Endothelial cell of umbilical vein (primary cell): ENCODE measurements at regions not wholly inside any gene's neighbourhood (a gene's known extent, or its start where the extent isn't known, plus 50 kb on each side); places are given as distances from the start of the nearest gene placed in this dataset.
"Not testable (repeated sequence)": the region's sequence is repeated elsewhere in the genome, so short reads cannot be mapped to it uniquely, and the experiment has no call there.

ENCODE experiments used
- BruUV-seq: library from RNA; stranded (reverse); fragments of 400-500 nt; replicated peaks from 2 replicates; lab custom pipeline; 2021; lab: Mats Ljungman, UMichigan
- CTCF ChIA-PET: fragments of 300-600, 350-600 bp; sonication (Branson Sonifier 250); formaldehyde crosslinking; loops from one replicate; lab custom pipeline; 2021; ENCODE audit warnings: antibody characterized with exemption, inconsistent platforms; lab: Charles Lee
- POLR2A ChIA-PET: fragments of 300-600, 350-600 bp; sonication (Branson Sonifier 250); formaldehyde crosslinking; loops from one replicate; lab custom pipeline; 2021; ENCODE audit warnings: antibody characterized with exemption, inconsistent platforms; lab: Charles Lee
- DNase-seq: peaks from one replicate; pipeline ENCODE4 v3.0.0-alpha.2; 2011; ENCODE audit warnings: low read depth, low spot score
- FAIRE-seq: peaks from 2 replicates; lab custom pipeline; 2011; peaks lifted over from hg19 to GRCh38; lab: Jason Lieb, UNC
- H2AFZ ChIP-seq: 2 replicates; pipeline ENCODE4 v1.6.0; 2012; ENCODE audit warnings: low read depth, low read length, control low read depth, inconsistent platforms
- H3K27ac ChIP-seq: 2 replicates; pipeline ENCODE4 v1.5.1; 2011; ENCODE audit warnings: low read depth, mild to moderate bottlenecking, control low read depth, low read length, moderate library complexity; ENCODE audit not compliant: insufficient read depth
- H3K27me3 ChIP-seq, 2 experiments: 2 replicates each; pipeline versions ENCODE4 v1.6.0 to v1.6.1; 2011; ENCODE audit warnings: low read length in 2 of 2, mixed read lengths in 1 of 2; ENCODE audit not compliant: control insufficient read depth in 2 of 2, insufficient read depth in 2 of 2
- H3K36me3 ChIP-seq, 2 experiments: 2 replicates in 1 of 2; 3 replicates in 1 of 2; pipeline ENCODE4 v1.5.1; 2011; ENCODE audit warnings: low read length in 2 of 2, mild to moderate bottlenecking in 1 of 2, moderate library complexity in 1 of 2; ENCODE audit not compliant: control insufficient read depth in 2 of 2, insufficient read depth in 2 of 2; ENCODE audit errors: extremely low read depth in 1 of 2
- H3K4me1 ChIP-seq: 3 replicates; pipeline ENCODE4 v1.5.1; 2011; ENCODE audit warnings: mild to moderate bottlenecking, low read length; ENCODE audit not compliant: control insufficient read depth, insufficient read depth; ENCODE audit errors: extremely low read depth
- H3K4me2 ChIP-seq: 2 replicates; pipeline ENCODE4 v1.6.1; 2011; ENCODE audit warnings: low read length, control low read depth, mixed read lengths; ENCODE audit not compliant: insufficient read depth
- H3K4me3 ChIP-seq, 3 experiments: fragments of 200-600 bp in 1 of 3; sonication (generic), shearing (Covaris generic) in 1 of 3; replicated peaks in 1 of 3; 2 replicates each; pipeline ENCODE4 v1.5.1; 2011 to 2016; ENCODE audit warnings: control low read depth in 3 of 3, low read length in 3 of 3, mild to moderate bottlenecking in 2 of 3, inconsistent platforms in 1 of 3, low read depth in 1 of 3, moderate library complexity in 1 of 3; ENCODE audit not compliant: insufficient read depth in 1 of 3
- H3K79me2 ChIP-seq: 2 replicates; pipeline ENCODE4 v1.6.0; 2012; ENCODE audit warnings: low read length, inconsistent platforms; ENCODE audit not compliant: control insufficient read depth, insufficient read depth
- H3K9ac ChIP-seq: replicated peaks from 2 replicates; pipeline ENCODE3; 2011; ENCODE audit warnings: low read length, control low read depth; ENCODE audit not compliant: insufficient read depth; ENCODE audit errors: extremely low read depth
- H3K9me1 ChIP-seq: replicated peaks from 3 replicates; pipeline ENCODE4 v1.6.0; 2011; ENCODE audit warnings: mild to moderate bottlenecking, low read length; ENCODE audit not compliant: control insufficient read depth, insufficient read depth; ENCODE audit errors: extremely low read depth
- H3K9me3 ChIP-seq: replicated peaks from 2 replicates; pipeline ENCODE4 v1.5.1; 2012; ENCODE audit warnings: low read length, inconsistent platforms; ENCODE audit not compliant: control insufficient read depth, insufficient read depth
- H4K20me1 ChIP-seq: replicated peaks from 2 replicates; pipeline ENCODE3; 2011; ENCODE audit warnings: mild to moderate bottlenecking, low read length; ENCODE audit not compliant: control insufficient read depth, insufficient read depth; ENCODE audit errors: extremely low read depth
- dilution Hi-C: fragments of 300-500 bp; cut with MboI; formaldehyde crosslinking; loops from one replicate; pipeline ENCODE4 v1.15.0; 2019; ENCODE audit warnings: low sequenced_read_pairs; ENCODE audit not compliant: extremely low pct_ligation_motif_present
- intact Hi-C: fragments of 100-400 bp; cut with micrococcal nuclease; formaldehyde crosslinking; loops from one replicate; pipeline ENCODE4 v1.10.0; 2022

- H3K9me3 ChIP-seq, H3K9ac ChIP-seq, H3K79me2 ChIP-seq, H3K36me3 ChIP-seq, BruUV-seq, H4K20me1 ChIP-seq, dilution Hi-C loops, H3K4me3 ChIP-seq, H3K4me2 ChIP-seq, H3K27me3 ChIP-seq, CTCF ChIA-PET, H2AFZ ChIP-seq, FAIRE-seq, H3K27ac ChIP-seq, H3K9me1 ChIP-seq, DNase-seq, intact Hi-C loops, H3K4me1 ChIP-seq, POLR2A ChIA-PET: not testable (repeated sequence)
These were observed 56.6 kb downstream of the CHST2 start for GRCh38 chr3:143175940-143176894.

- H2AFZ ChIP-seq, H3K4me1 ChIP-seq, H3K9me1 ChIP-seq, H3K27me3 ChIP-seq, H3K27ac ChIP-seq, H3K4me3 ChIP-seq, H3K79me2 ChIP-seq, H4K20me1 ChIP-seq, H3K4me2 ChIP-seq, BruUV-seq, H3K9me3 ChIP-seq, POLR2A ChIA-PET, FAIRE-seq, H3K36me3 ChIP-seq, H3K9ac ChIP-seq, intact Hi-C loops, DNase-seq, dilution Hi-C loops: not testable (repeated sequence)
- CTCF ChIA-PET = interaction anchor here (0.7 kb wide), 1 partner anchor 243 kb away, joined by 4 read pairs; no protein-coding TSS in a partner anchor
These were observed 58.4 kb downstream of the CHST2 start for GRCh38 chr3:143177965-143178364.

- H3K4me1 ChIP-seq, H3K27ac ChIP-seq, H3K9me1 ChIP-seq, DNase-seq, dilution Hi-C loops, BruUV-seq, H3K9me3 ChIP-seq, H2AFZ ChIP-seq, FAIRE-seq, H3K79me2 ChIP-seq, H3K4me3 ChIP-seq, intact Hi-C loops, H3K9ac ChIP-seq, H4K20me1 ChIP-seq, H3K36me3 ChIP-seq, POLR2A ChIA-PET, H3K4me2 ChIP-seq, H3K27me3 ChIP-seq: not testable (repeated sequence)
- CTCF ChIA-PET = interaction anchor here (0.7 kb wide), 1 partner anchor 242 kb away, joined by 4 read pairs; no protein-coding TSS in a partner anchor
These were observed 59.4 kb downstream of the CHST2 start for GRCh38 chr3:143178775-143179548.
